Activated B cell treated with CpG ODN at 0.5 μM for 24 hours (primary cell): ENCODE measurements at regions not wholly inside any gene's neighbourhood (a gene's known extent, or its start where the extent isn't known, plus 50 kb on each side); places are given as distances from the start of the nearest gene placed in this dataset.

Experiments used
- ATAC-seq: fragments of 200-7000 bp; cut with Tn5 transposase; one replicate; pipeline ENCODE4 v1.10.0; 2021; ENCODE audit warnings: low read depth, mild to moderate bottlenecking, moderate library complexity
- CTCF ChIA-PET: fragments of 350-600 bp; sonication (Branson Sonifier 250); formaldehyde crosslinking; loops from one replicate; lab custom pipeline; 2021; ENCODE audit warnings: antibody characterized with exemption; lab: Charles Lee
- POLR2A ChIA-PET: fragments of 350-600 bp; sonication (Branson Sonifier 250); formaldehyde crosslinking; loops from one replicate; lab custom pipeline; 2021; ENCODE audit warnings: antibody characterized with exemption; lab: Charles Lee
- DNase-seq: peaks from one replicate; pipeline ENCODE4 v3.0.0; 2022
- H3K27ac Mint-ChIP-seq: one replicate; pipeline ENCODE4 v1.8.0; 2020; ENCODE audit warnings: mixed read lengths
- H3K27me3 Mint-ChIP-seq: one replicate; pipeline ENCODE4 v1.8.0; 2021; ENCODE audit warnings: mixed read lengths
- H3K36me3 Mint-ChIP-seq: one replicate; pipeline ENCODE4 v1.8.0; 2021; ENCODE audit warnings: low read depth, mixed read lengths
- H3K4me1 Mint-ChIP-seq: one replicate; pipeline ENCODE4 v1.8.0; 2021; ENCODE audit warnings: mixed read lengths
- H3K4me3 Mint-ChIP-seq: one replicate; pipeline ENCODE4 v1.8.0; 2020; ENCODE audit warnings: mild to moderate bottlenecking, mixed read lengths
- H3K9me3 Mint-ChIP-seq: one replicate; pipeline ENCODE4 v1.8.0; 2020; ENCODE audit warnings: mixed read lengths
- CTCF ChIP-seq: fragments of 200-600 bp; IDR thresholded peaks from one replicate; pipeline ENCODE4 v1.8.0; 2022; ENCODE audit warnings: antibody characterized with exemption, mild to moderate bottlenecking
- intact Hi-C: fragments of 100-400 bp; cut with micrococcal nuclease; formaldehyde crosslinking; loops from one replicate; pipeline ENCODE4 v1.15.1; 2024

- peak overlapping the region; percentile 70 for H3K4me3 Mint-ChIP-seq
- intact Hi-C loops: no loop called here
- DNase-seq: no peak
- ChIA-PET CTCF (no interaction called here), POLR2A (no interaction called here)
- peaks cover 14% of the 10 kb centered on the region for H3K4me1 Mint-ChIP-seq
- no peak for TF ChIP-seq CTCF
- H3K27me3 Mint-ChIP-seq: peaks cover 36% of the 10 kb centered on the region
- H3K9me3 Mint-ChIP-seq: no peaks in the 10 kb centered on the region
- H3K36me3 Mint-ChIP-seq: no peaks in the 10 kb centered on the region
- H3K27ac Mint-ChIP-seq: no peak overlapping the region
- no peak for ATAC-seq
Observed at GRCh38 chr2:58428096-58429013, 187.2 kb upstream of the FANCL start.

- no peak for ATAC-seq
- no peak for TF ChIP-seq CTCF
- POLR2A ChIA-PET: no interaction called here
- no peak for DNase-seq
- Mint-ChIP-seq H3K27me3 (peaks cover 36% of the 10 kb centered on the region), H3K4me1 (peaks cover 14% of the 10 kb centered on the region), H3K36me3 (no peaks in the 10 kb centered on the region), H3K27ac (no peak overlapping the region), H3K4me3 (peak overlapping the region; percentile 70), H3K9me3 (no peaks in the 10 kb centered on the region)
- CTCF ChIA-PET: no interaction called here
- intact Hi-C loops: no loop called here
Observed at GRCh38 chr2:58427572-58428095, 186.5 kb upstream of the FANCL start.

GRCh38 chr2:58425368-58425767, 184.2 kb upstream of the FANCL start:
- intact Hi-C loops: no loop called here
- H3K27ac Mint-ChIP-seq: no peak overlapping the region
- DNase-seq (no peak), ATAC-seq (no peak)
- no peak for TF ChIP-seq CTCF
- ChIA-PET POLR2A (no interaction called here), CTCF (no interaction called here)
- H3K27me3 Mint-ChIP-seq: peaks cover 32% of the 10 kb centered on the region
- H3K4me1 Mint-ChIP-seq: peaks cover 14% of the 10 kb centered on the region
- H3K9me3 Mint-ChIP-seq: no peaks in the 10 kb centered on the region
- no peaks in the 10 kb centered on the region for H3K36me3 Mint-ChIP-seq
- no peak overlapping the region for H3K4me3 Mint-ChIP-seq

GRCh38 chr2:58419983-58420382, 178.9 kb upstream of the FANCL start:
- no peak for ATAC-seq
- Mint-ChIP-seq H3K27ac (no peak overlapping the region), H3K4me3 (no peak overlapping the region), H3K27me3 (peaks cover 3% of the 10 kb centered on the region), H3K4me1 (no peaks in the 10 kb centered on the region), H3K36me3 (no peaks in the 10 kb centered on the region), H3K9me3 (no peaks in the 10 kb centered on the region)
- DNase-seq: no peak
- no peak for TF ChIP-seq CTCF
- ChIA-PET CTCF (no interaction called here), POLR2A (no interaction called here)
- intact Hi-C loops: no loop called here

- DNase-seq (no peak), ATAC-seq (no peak)
- no peak overlapping the region for H3K27ac Mint-ChIP-seq
- ChIA-PET POLR2A (no interaction called here), CTCF (no interaction called here)
- intact Hi-C loops: no loop called here
- TF ChIP-seq CTCF: no peak
- H3K4me1 Mint-ChIP-seq: no peaks in the 10 kb centered on the region
- H3K4me3 Mint-ChIP-seq: no peak overlapping the region
- H3K27me3 Mint-ChIP-seq: no peaks in the 10 kb centered on the region
- H3K36me3 Mint-ChIP-seq: no peaks in the 10 kb centered on the region
- H3K9me3 Mint-ChIP-seq: no peaks in the 10 kb centered on the region
Observed at GRCh38 chr2:58416696-58417095, 175.6 kb upstream of the FANCL start.
